ENCODE measurements at regions not wholly inside any gene's neighbourhood (a gene's known extent, or its start where the extent isn't known, plus 50 kb on each side); places are given as distances from the start of the nearest gene placed in this dataset.

GRCh38 chr9:105972466-105973204 lies 278.3 kb downstream of the TMEM38B start:
- H3K4me3 ChIP-seq (ENCODE audit: low read depth, low read length): no peak overlapping the region
- DNase-seq (ENCODE audit: low read depth): no peak
- TF ChIP-seq, protein P1, sequence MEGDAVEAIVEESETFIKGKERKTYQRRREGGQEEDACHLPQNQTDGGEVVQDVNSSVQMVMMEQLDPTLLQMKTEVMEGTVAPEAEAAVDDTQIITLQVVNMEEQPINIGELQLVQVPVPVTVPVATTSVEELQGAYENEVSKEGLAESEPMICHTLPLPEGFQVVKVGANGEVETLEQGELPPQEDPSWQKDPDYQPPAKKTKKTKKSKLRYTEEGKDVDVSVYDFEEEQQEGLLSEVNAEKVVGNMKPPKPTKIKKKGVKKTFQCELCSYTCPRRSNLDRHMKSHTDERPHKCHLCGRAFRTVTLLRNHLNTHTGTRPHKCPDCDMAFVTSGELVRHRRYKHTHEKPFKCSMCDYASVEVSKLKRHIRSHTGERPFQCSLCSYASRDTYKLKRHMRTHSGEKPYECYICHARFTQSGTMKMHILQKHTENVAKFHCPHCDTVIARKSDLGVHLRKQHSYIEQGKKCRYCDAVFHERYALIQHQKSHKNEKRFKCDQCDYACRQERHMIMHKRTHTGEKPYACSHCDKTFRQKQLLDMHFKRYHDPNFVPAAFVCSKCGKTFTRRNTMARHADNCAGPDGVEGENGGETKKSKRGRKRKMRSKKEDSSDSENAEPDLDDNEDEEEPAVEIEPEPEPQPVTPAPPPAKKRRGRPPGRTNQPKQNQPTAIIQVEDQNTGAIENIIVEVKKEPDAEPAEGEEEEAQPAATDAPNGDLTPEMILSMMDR (IDR thresholded peaks at IDR 0.05; ENCODE audit: control insufficient read depth, extremely low read depth, insufficient read depth): no peak

DNA sequence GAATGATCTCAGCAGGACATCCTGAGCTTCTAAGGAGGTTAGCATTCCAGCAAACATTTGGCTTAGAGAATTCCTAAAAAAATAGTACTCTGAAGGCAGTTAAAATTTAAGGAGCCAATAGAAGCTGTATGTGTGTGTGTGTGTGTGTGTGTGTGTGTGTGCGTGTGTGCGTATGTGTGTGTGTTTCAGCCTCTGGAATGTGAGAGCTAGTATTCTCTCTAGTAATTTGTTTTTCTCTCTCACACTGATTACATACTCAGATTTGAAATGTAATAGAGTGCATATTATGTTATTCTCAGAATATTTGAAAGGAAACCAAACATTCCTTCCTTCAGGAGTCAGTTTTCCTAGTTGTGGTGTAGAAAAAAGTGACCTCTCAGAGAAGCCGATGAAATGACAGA lies 279.6 kb downstream of the TMEM38B start:
- H3K4me3 ChIP-seq (ENCODE audit: low read depth, low read length): no peak overlapping the region
- TF ChIP-seq, protein P1 (IDR thresholded peaks at IDR 0.05; ENCODE audit: control insufficient read depth, extremely low read depth, insufficient read depth): no peak
- DNase-seq (ENCODE audit: low read depth): no peak

DNA sequence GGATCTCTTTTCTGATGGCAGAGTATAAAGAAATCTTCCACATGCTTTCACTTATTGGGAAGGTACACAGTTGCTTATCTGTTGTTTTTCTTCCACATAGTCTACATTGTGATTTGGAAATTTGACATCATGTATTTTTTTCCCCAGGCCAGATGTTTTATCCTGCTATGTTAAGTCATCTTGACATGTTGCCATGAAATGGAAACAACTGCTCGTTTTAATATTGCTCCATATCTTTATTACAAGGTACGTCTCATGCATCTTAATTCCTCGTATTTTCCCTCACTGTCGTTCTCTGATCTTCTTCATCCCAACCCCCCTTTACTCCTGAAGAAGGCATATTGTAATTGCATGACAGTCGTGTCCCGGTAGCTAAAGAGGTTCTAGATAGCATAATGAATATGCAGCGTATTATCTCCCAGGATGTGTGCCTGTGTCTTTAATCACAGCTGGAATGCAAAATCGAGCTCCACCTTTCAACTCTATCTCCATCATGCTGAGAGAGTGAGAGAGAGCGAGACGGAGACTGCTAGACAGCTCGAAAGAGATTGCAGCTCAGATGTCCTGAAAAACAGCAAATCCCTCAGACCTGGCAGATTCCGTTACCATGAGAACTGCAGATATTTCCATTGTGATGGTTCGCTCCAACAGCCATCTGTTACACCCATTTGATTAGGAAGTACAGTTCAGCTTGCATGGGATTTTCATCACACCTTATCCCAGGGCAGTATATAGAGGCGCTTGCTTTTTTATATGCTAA lies 281.7 kb downstream of the TMEM38B start:
- no peak overlapping the region for H3K4me3 ChIP-seq (ENCODE audit: low read depth, low read length)
- DNase-seq (ENCODE audit: low read depth): no peak
- TF ChIP-seq, protein P1 (IDR thresholded peaks at IDR 0.05; ENCODE audit: control insufficient read depth, extremely low read depth, insufficient read depth): no peak

DNA sequence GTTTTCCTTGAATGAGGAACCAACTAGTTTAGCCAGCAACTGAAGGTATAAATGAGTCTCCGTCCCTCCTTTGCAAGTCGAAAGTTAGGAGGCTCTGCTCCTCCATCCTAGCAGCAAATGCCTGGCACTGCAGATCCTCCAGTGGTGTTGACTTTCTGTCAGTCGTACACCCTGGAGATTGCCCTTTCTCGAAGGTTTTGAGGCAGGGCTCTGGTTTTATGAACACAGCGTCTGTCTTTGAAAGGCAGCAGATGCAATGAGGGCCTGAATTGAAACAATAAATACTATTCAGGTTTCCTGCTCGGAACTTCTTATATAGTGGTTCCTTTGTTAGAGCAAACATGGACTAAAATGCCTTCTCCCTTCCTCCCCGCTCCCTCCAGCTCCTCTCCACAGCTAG lies 284.0 kb downstream of the TMEM38B start:
- H3K4me3 ChIP-seq (ENCODE audit: low read depth, low read length): no peak overlapping the region
- TF ChIP-seq, protein P1 (IDR thresholded peaks at IDR 0.05; ENCODE audit: control insufficient read depth, extremely low read depth, insufficient read depth): no peak
- no peak for DNase-seq (ENCODE audit: low read depth)

- no peak overlapping the region for H3K4me3 ChIP-seq (ENCODE audit: low read depth, low read length)
- no peak for DNase-seq (ENCODE audit: low read depth)
- TF ChIP-seq, protein P1 (IDR thresholded peaks at IDR 0.05; ENCODE audit: control insufficient read depth, extremely low read depth, insufficient read depth): no peak
These were observed 284.5 kb downstream of the TMEM38B start for GRCh38 chr9:105978826-105979225.

- TF ChIP-seq, protein P1 (IDR thresholded peaks at IDR 0.05; ENCODE audit: control insufficient read depth, extremely low read depth, insufficient read depth): no peak
- no peak overlapping the region for H3K4me3 ChIP-seq (ENCODE audit: low read depth, low read length)
- no peak for DNase-seq (ENCODE audit: low read depth)
These were observed 284.9 kb downstream of the TMEM38B start for GRCh38 chr9:105979290-105979689.

All from LNCaP clone FGC (cell line).